Smooth muscle cell (in vitro differentiated cells): ENCODE measurements at regions not wholly inside any gene's neighbourhood (a gene's known extent, or its start where the extent isn't known, plus 50 kb on each side); places are given as distances from the start of the nearest gene placed in this dataset.

ENCODE experiments used
- DNase-seq: peaks from one replicate; lab custom pipeline; 2025; ENCODE audit not compliant: unreplicated experiment; lab: John Stamatoyannopoulos, UW
- H2AFZ ChIP-seq: fragments of 200-600 bp; sonication (generic); 2 replicates; pipeline ENCODE4 v1.6.0; 2016; ENCODE audit warnings: antibody characterized with exemption, low read depth, mild to moderate bottlenecking
- H3F3A ChIP-seq: fragments of 200-600 bp; sonication (generic); 2 replicates; pipeline ENCODE4 v1.6.0; 2017; ENCODE audit warnings: antibody characterized with exemption, low read depth
- H3K27ac ChIP-seq: fragments of 200-600 bp; sonication (generic); 2 replicates; pipeline ENCODE4 v1.5.1; 2016; ENCODE audit warnings: low read depth, mild to moderate bottlenecking
- H3K27me3 ChIP-seq: fragments of 200-600 bp; sonication (generic); 2 replicates; pipeline ENCODE4 v1.6.1; 2016; ENCODE audit warnings: low read depth, mild to moderate bottlenecking
- H3K36me3 ChIP-seq: fragments of 200-600 bp; sonication (generic); 2 replicates; pipeline ENCODE4 v1.5.1; 2016; ENCODE audit warnings: low read depth
- H3K4me1 ChIP-seq: fragments of 200-600 bp; sonication (generic); 2 replicates; pipeline ENCODE4 v1.5.1; 2016; ENCODE audit warnings: low read depth
- H3K4me2 ChIP-seq: fragments of 200-600 bp; sonication (generic); 2 replicates; pipeline ENCODE4 v1.6.0; 2016; ENCODE audit warnings: mild to moderate bottlenecking
- H3K4me3 ChIP-seq: fragments of 200-600 bp; sonication (generic); 2 replicates; pipeline ENCODE4 v1.5.1; 2016; ENCODE audit warnings: mild to moderate bottlenecking
- H3K79me2 ChIP-seq: fragments of 200-600 bp; sonication (generic); 2 replicates; pipeline ENCODE4 v1.6.0; 2016; ENCODE audit warnings: low read depth, mild to moderate bottlenecking
- H3K9ac ChIP-seq: fragments of 200-600 bp; sonication (generic); 2 replicates; pipeline ENCODE4 v1.6.0; 2016; ENCODE audit warnings: low read depth
- H3K9me3 ChIP-seq: fragments of 200-600 bp; sonication (generic); replicated peaks from 2 replicates; pipeline ENCODE4 v1.5.1; 2016; ENCODE audit warnings: low read depth
- H4K20me1 ChIP-seq: fragments of 200-600 bp; sonication (generic); 2 replicates; pipeline ENCODE4 v1.6.0; 2016; ENCODE audit warnings: low read depth
- WGBS: methylation state at CpG from one replicate; pipeline ENCODE4 v1.1.7; 2016; ENCODE audit warnings: low lambda C conversion rate; 5-methylcytosine and 5-hydroxymethylcytosine counted together
- TF ChIP-seq, protein P1 (sequence below): fragments of 200-600 bp; sonication (generic); IDR thresholded peaks from 2 replicates; pipeline ENCODE4 v1.5.1; 2017; ENCODE audit warnings: borderline replicate concordance, mild to moderate bottlenecking, antibody characterized with exemption; ENCODE audit not compliant: insufficient read depth, poor library complexity, severe bottlenecking

DNA sequence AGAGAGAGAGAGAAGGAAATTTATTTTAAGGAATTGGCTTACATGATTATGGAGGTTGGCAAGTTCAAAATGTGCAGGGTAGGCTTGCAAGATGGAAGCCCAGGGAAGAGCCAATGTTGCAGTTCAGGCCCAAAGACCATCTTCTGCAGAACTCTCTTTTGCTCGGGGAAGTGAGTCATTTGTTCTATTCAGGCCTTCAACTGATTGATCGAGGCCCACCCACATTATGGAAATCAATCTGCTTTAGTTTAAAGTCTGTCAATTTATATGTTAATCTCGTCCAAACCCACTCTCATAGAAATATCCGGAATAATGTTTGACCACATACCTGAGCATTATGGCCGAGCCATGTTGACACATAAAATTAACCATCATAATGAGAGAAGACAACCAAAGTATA, 113.3 kb upstream of the CXCL12 start:
- peaks cover 3% of the 10 kb centered on the region for H3K9me3 ChIP-seq
- TF ChIP-seq, protein P1, sequence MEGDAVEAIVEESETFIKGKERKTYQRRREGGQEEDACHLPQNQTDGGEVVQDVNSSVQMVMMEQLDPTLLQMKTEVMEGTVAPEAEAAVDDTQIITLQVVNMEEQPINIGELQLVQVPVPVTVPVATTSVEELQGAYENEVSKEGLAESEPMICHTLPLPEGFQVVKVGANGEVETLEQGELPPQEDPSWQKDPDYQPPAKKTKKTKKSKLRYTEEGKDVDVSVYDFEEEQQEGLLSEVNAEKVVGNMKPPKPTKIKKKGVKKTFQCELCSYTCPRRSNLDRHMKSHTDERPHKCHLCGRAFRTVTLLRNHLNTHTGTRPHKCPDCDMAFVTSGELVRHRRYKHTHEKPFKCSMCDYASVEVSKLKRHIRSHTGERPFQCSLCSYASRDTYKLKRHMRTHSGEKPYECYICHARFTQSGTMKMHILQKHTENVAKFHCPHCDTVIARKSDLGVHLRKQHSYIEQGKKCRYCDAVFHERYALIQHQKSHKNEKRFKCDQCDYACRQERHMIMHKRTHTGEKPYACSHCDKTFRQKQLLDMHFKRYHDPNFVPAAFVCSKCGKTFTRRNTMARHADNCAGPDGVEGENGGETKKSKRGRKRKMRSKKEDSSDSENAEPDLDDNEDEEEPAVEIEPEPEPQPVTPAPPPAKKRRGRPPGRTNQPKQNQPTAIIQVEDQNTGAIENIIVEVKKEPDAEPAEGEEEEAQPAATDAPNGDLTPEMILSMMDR, result no peak
- H2AFZ ChIP-seq, result no peak overlapping the region
- no peaks in the 10 kb centered on the region for H3K27me3 ChIP-seq
- no peak overlapping the region for H3K4me3 ChIP-seq
- WGBS, result 49% methylated on average over 5 of the region's 5 CpGs
- H3K4me2 ChIP-seq, result no peak overlapping the region
- no peaks in the 10 kb centered on the region for H3K36me3 ChIP-seq
- no peak overlapping the region for H3K27ac ChIP-seq
- H4K20me1 ChIP-seq, result no peaks in the 10 kb centered on the region
- no peaks in the 10 kb centered on the region for H3F3A ChIP-seq
- H3K79me2 ChIP-seq, result no peaks in the 10 kb centered on the region
- DNase-seq, result no peak
- H3K4me1 ChIP-seq, result no peaks in the 10 kb centered on the region
- no peak overlapping the region for H3K9ac ChIP-seq

DNA sequence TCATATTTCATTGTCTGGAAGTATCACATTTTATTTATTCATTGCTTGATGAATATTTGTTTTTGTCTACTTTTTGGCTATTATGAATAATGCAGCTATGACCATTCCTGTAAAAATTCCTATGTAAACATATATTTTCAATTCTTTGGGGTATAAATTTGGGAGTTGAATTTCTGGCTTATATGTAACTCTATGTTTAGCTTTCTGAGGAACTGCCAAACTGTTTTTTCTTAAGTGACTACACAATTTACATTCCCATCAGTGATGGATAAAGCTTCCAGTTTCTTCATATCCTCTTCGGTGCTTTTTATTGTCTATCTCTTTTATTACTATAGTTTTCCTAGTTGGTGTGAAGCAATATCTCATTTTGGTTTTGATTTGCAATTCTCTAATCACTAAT, 115.6 kb upstream of the CXCL12 start:
- no peak overlapping the region for H3K9ac ChIP-seq
- no peaks in the 10 kb centered on the region for H4K20me1 ChIP-seq
- 3% methylated on average over 1 of the region's 1 CpG for WGBS
- no peak overlapping the region for H3K4me3 ChIP-seq
- no peaks in the 10 kb centered on the region for H3K27me3 ChIP-seq
- no peaks in the 10 kb centered on the region for H3K79me2 ChIP-seq
- H3K36me3 ChIP-seq, result no peaks in the 10 kb centered on the region
- no peak overlapping the region for H2AFZ ChIP-seq
- no peak overlapping the region for H3K4me2 ChIP-seq
- DNase-seq, result no peak
- H3F3A ChIP-seq, result no peaks in the 10 kb centered on the region
- H3K9me3 ChIP-seq, result peaks cover 3% of the 10 kb centered on the region
- no peak overlapping the region for H3K27ac ChIP-seq
- TF ChIP-seq, protein P1, result no peak
- H3K4me1 ChIP-seq, result no peaks in the 10 kb centered on the region

DNA sequence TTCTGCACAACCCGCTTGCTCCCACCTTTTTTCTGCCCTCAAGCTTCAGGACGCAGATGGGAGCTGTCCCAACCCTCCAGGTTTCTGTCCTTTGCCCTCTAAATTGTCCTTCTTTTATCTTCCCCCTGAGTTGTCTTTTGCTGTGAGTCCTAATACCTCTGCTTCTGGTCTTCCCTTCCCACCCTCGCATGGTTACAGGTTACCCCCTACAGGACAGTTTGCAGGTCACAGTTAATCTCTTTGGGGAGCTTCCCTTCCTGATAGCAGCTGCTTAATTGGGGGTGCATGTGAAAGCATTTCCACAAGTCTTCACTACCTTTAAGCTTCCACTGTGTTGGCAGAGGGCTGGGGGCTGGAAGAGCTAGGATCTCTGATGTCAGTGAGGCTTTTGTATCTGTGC, 121.5 kb upstream of the CXCL12 start:
- no peaks in the 10 kb centered on the region for H3K4me1 ChIP-seq
- no peaks in the 10 kb centered on the region for H3K36me3 ChIP-seq
- no peak overlapping the region for H3K9ac ChIP-seq
- peaks cover 3% of the 10 kb centered on the region for H3K9me3 ChIP-seq
- H3K4me3 ChIP-seq, result no peak overlapping the region
- WGBS, result 83% methylated on average over 3 of the region's 3 CpGs
- no peak overlapping the region for H3K27ac ChIP-seq
- no peaks in the 10 kb centered on the region for H3F3A ChIP-seq
- TF ChIP-seq, protein P1, result no peak
- no peaks in the 10 kb centered on the region for H3K79me2 ChIP-seq
- no peak for DNase-seq
- H3K27me3 ChIP-seq, result peaks cover 15% of the 10 kb centered on the region
- no peak overlapping the region for H3K4me2 ChIP-seq
- H2AFZ ChIP-seq, result no peak overlapping the region
- no peaks in the 10 kb centered on the region for H4K20me1 ChIP-seq

DNA sequence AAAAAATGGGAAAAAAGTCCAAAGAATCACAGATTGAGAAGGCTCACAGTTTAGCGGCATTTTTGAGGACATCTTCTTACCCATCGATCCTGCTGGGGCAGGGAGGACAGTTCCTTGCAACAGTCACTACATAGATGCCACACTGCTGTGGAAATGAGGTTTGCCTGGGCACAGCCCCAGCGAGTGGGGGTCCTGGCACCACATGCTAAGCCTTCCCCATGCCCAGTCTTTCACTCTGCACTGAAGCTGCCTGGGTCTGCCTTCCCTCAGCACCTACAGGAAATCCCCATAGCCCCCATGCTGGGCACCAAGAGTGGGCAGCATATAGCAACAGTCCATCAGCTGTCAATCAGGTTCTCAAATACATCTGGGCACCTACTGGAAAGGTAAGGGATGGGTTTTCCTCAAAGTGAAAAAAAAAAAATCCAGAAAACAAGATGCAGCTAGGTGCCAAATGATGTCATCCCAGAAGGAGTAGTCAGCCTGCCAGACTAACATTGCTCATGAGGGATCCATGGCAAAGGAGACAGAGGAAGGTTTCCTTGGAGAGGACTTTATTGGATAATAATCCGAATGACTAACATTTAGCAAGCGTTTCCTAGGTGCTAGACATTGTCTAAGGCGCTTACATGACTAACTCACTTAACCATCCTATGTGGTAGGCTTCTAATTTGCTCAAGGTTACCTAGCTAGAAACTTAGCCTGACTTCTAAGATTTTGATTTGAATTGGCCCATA, 125.7 kb upstream of the CXCL12 start:
- Histone ChIP-seq H3K9ac (no peak overlapping the region), H3K4me2 (no peak overlapping the region), H3F3A (no peaks in the 10 kb centered on the region), H3K36me3 (no peaks in the 10 kb centered on the region), H3K9me3 (no peaks in the 10 kb centered on the region), H3K27me3 (peaks cover 26% of the 10 kb centered on the region), H3K4me3 (no peak overlapping the region), H4K20me1 (no peaks in the 10 kb centered on the region), H3K27ac (no peak overlapping the region), H3K4me1 (no peaks in the 10 kb centered on the region), H3K79me2 (no peaks in the 10 kb centered on the region), H2AFZ (no peak overlapping the region)
- 73% methylated on average over 6 of the region's 6 CpGs for WGBS
- no peak for DNase-seq
- TF ChIP-seq, protein P1, result no peak
